Non-pigmented ciliary epithelial cell (primary cell): ENCODE measurements at regions not wholly inside any gene's neighbourhood (a gene's known extent, or its start where the extent isn't known, plus 50 kb on each side); places are given as distances from the start of the nearest gene placed in this dataset.
"Not testable (repeated sequence)": the region's sequence is repeated elsewhere in the genome, so short reads cannot be mapped to it uniquely, and the experiment has no call there.

Experiments used
- DNase-seq: peaks from one replicate; pipeline ENCODE4 v3.0.0-alpha.2; 2010; ENCODE audit warnings: low read depth

GRCh38 chr3:174336784-174337183 is 522.4 kb upstream of the NAALADL2 start:
- no peak for DNase-seq

GRCh38 chr3:174337227-174337626 is 521.9 kb upstream of the NAALADL2 start:
- no peak for DNase-seq

GRCh38 chr3:174340624-174341587 is 518.2 kb upstream of the NAALADL2 start:
- no peak for DNase-seq

- DNase-seq = no peak
Measured at GRCh38 chr3:174342171-174342570, 517.0 kb upstream of the NAALADL2 start.

- DNase-seq = no peak
Measured at GRCh38 chr3:174342941-174343501, 516.1 kb upstream of the NAALADL2 start.

- no peak for DNase-seq
Measured at GRCh38 chr3:174346141-174346540, 513.0 kb upstream of the NAALADL2 start.

- no peak for DNase-seq
Measured at GRCh38 chr3:174346571-174346970, 512.6 kb upstream of the NAALADL2 start.

GRCh38 chr3:174347474-174348138 is 511.5 kb upstream of the NAALADL2 start:
- DNase-seq = no peak

GRCh38 chr3:174352227-174352626 is 506.9 kb upstream of the NAALADL2 start:
- no peak for DNase-seq

GRCh38 chr3:174355505-174355904 is 503.6 kb upstream of the NAALADL2 start:
- DNase-seq = no peak

GRCh38 chr3:174356596-174356995 is 502.5 kb upstream of the NAALADL2 start:
- DNase-seq = no peak

GRCh38 chr3:174358252-174358651 is 500.9 kb upstream of the NAALADL2 start:
- no peak for DNase-seq

- DNase-seq = no peak
Measured at GRCh38 chr3:174362556-174362955, 496.6 kb upstream of the NAALADL2 start.

- no peak for DNase-seq
Measured at GRCh38 chr3:174363256-174363655, 495.9 kb upstream of the NAALADL2 start.

GRCh38 chr3:174365796-174366195 is 493.3 kb upstream of the NAALADL2 start:
- DNase-seq = no peak

- not testable (repeated sequence) for DNase-seq
Measured at GRCh38 chr3:174366904-174367303, 492.2 kb upstream of the NAALADL2 start.

GRCh38 chr3:174376346-174376745 is 482.8 kb upstream of the NAALADL2 start:
- DNase-seq = no peak

GRCh38 chr3:174377096-174377495 is 482.0 kb upstream of the NAALADL2 start:
- DNase-seq = no peak

GRCh38 chr3:174377684-174378083 is 481.4 kb upstream of the NAALADL2 start:
- no peak for DNase-seq

GRCh38 chr3:174382878-174383277 is 476.3 kb upstream of the NAALADL2 start:
- no peak for DNase-seq

GRCh38 chr3:174387736-174388135 is 471.4 kb upstream of the NAALADL2 start:
- no peak for DNase-seq

GRCh38 chr3:174397848-174398247 is 461.3 kb upstream of the NAALADL2 start:
- DNase-seq = no peak

GRCh38 chr3:174398761-174399160 is 460.4 kb upstream of the NAALADL2 start:
- DNase-seq = no peak
